Keratinocyte (primary cell): ENCODE measurements at regions not wholly inside any gene's neighbourhood (a gene's known extent, or its start where the extent isn't known, plus 50 kb on each side); places are given as distances from the start of the nearest gene placed in this dataset.

ENCODE experiments used
- DNase-seq: peaks from one replicate; pipeline ENCODE4 v3.0.0-alpha.2; 2011; ENCODE audit warnings: low read depth, missing footprints, low spot score
- FAIRE-seq: peaks from 2 replicates; lab custom pipeline; 2011; peaks lifted over from hg19 to GRCh38; lab: Jason Lieb, UNC
- H2AFZ ChIP-seq: 2 replicates; pipeline ENCODE4 v1.6.0; 2012; ENCODE audit warnings: low read length, control low read depth, inconsistent platforms; ENCODE audit not compliant: control insufficient read depth
- H3K27ac ChIP-seq: 2 replicates; pipeline ENCODE4 v1.5.1; 2011; ENCODE audit warnings: low read length; ENCODE audit not compliant: control insufficient read depth, insufficient read depth
- H3K27me3 ChIP-seq: 3 replicates; pipeline ENCODE4 v1.6.0; 2011; ENCODE audit warnings: low read length; ENCODE audit not compliant: control insufficient read depth, insufficient read depth; ENCODE audit errors: extremely low read depth
- H3K36me3 ChIP-seq, 2 experiments: 2 replicates in 1 of 2; 3 replicates in 1 of 2; pipeline ENCODE4 v1.5.1; 2011; ENCODE audit warnings: low read length in 2 of 2, mild to moderate bottlenecking in 1 of 2; ENCODE audit not compliant: control insufficient read depth in 2 of 2, insufficient read depth in 2 of 2; ENCODE audit errors: extremely low read depth in 1 of 2
- H3K4me1 ChIP-seq: 3 replicates; pipeline ENCODE4 v1.5.1; 2011; ENCODE audit warnings: low read length; ENCODE audit not compliant: control insufficient read depth, insufficient read depth; ENCODE audit errors: extremely low read depth
- H3K4me2 ChIP-seq: 3 replicates; pipeline ENCODE4 v1.6.0; 2011; ENCODE audit warnings: low read depth, low read length; ENCODE audit not compliant: control insufficient read depth, insufficient read depth; ENCODE audit errors: extremely low read depth
- H3K4me3 ChIP-seq, 3 experiments: fragments of 200-600 bp in 1 of 3; sonication (generic) in 1 of 3; 2 replicates in 2 of 3; 3 replicates in 1 of 3; pipeline ENCODE4 v1.5.1; 2011 to 2016; ENCODE audit warnings: low read length in 3 of 3, mild to moderate bottlenecking in 3 of 3, control low read depth in 2 of 3, inconsistent platforms in 1 of 3, low read depth in 1 of 3, mixed read lengths in 1 of 3, mixed run types in 1 of 3, moderate library complexity in 1 of 3; ENCODE audit not compliant: control insufficient read depth in 2 of 3, insufficient read depth in 2 of 3; ENCODE audit errors: extremely low read depth in 1 of 3
- H3K79me2 ChIP-seq: 2 replicates; pipeline ENCODE4 v1.6.0; 2012; ENCODE audit warnings: low read length; ENCODE audit not compliant: control insufficient read depth, insufficient read depth
- H3K9ac ChIP-seq: 3 replicates; pipeline ENCODE4 v1.6.0; 2011; ENCODE audit warnings: low read length; ENCODE audit not compliant: control insufficient read depth, insufficient read depth; ENCODE audit errors: extremely low read depth
- H3K9me1 ChIP-seq: 3 replicates; pipeline ENCODE4 v1.6.0; 2011; ENCODE audit warnings: low read length; ENCODE audit not compliant: control insufficient read depth, insufficient read depth; ENCODE audit errors: extremely low read depth
- H3K9me3 ChIP-seq: 2 replicates; pipeline ENCODE4 v1.5.1; 2012; ENCODE audit warnings: low read depth, low read length; ENCODE audit not compliant: control insufficient read depth
- H4K20me1 ChIP-seq: 3 replicates; pipeline ENCODE4 v1.6.0; 2011; ENCODE audit warnings: low read length; ENCODE audit not compliant: control insufficient read depth, insufficient read depth; ENCODE audit errors: extremely low read depth
- CTCF ChIP-seq, 3 experiments: IDR thresholded peaks in 1 of 3; conservative IDR thresholded peaks in 1 of 3; optimal IDR thresholded peaks in 1 of 3; 2 replicates in 2 of 3; 3 replicates in 1 of 3; pipeline versions ENCODE3 to v1.5.1; 2011; ENCODE audit warnings: low read length in 3 of 3, mild to moderate bottlenecking in 3 of 3, moderate library complexity in 2 of 3, control low read depth in 1 of 3, inconsistent platforms in 1 of 3; ENCODE audit not compliant: insufficient read depth in 2 of 3; ENCODE audit errors: extremely low read depth in 1 of 3
- EZH2 ChIP-seq: IDR thresholded peaks from one replicate; pipeline ENCODE4 v1.6.1; 2012; ENCODE audit warnings: inconsistent platforms, mild to moderate bottlenecking, low read length, moderate library complexity
- dilution Hi-C: fragments of 300-500 bp; cut with MboI; formaldehyde crosslinking; loops from one replicate; pipeline ENCODE4 v1.7.0; 2020; ENCODE audit warnings: low sequenced_read_pairs; ENCODE audit not compliant: extremely low pct_ligation_motif_present

GRCh38 chr20:48524582-48524981 is 303.2 kb downstream of the PREX1 start:
- H2AFZ ChIP-seq, result no peak overlapping the region
- no peak for FAIRE-seq
- no peaks in the 10 kb centered on the region for H3K79me2 ChIP-seq
- no peak overlapping the region for H3K4me3 ChIP-seq
- no peak overlapping the region for H3K27ac ChIP-seq
- H3K9me1 ChIP-seq, result no peaks in the 10 kb centered on the region
- H4K20me1 ChIP-seq, result no peaks in the 10 kb centered on the region
- no peaks in the 10 kb centered on the region for H3K9me3 ChIP-seq
- TF ChIP-seq CTCF (optimal IDR thresholded peaks at IDR 0.05 in 1 of 3, IDR thresholded peaks at IDR 0.05 in 1 of 3, conservative IDR thresholded peaks at IDR 0.05 in 1 of 3; ENCODE audit: extremely low read depth in 1 of 3, insufficient read depth in 2 of 3, low read length in 3 of 3), result no peak
- dilution Hi-C loops, result no loop called here
- DNase-seq, result no peak
- no peak overlapping the region for H3K4me2 ChIP-seq
- no peaks in the 10 kb centered on the region for H3K4me1 ChIP-seq
- no peaks in the 10 kb centered on the region for H3K27me3 ChIP-seq
- no peak overlapping the region for H3K9ac ChIP-seq
- no peaks in the 10 kb centered on the region for H3K36me3 ChIP-seq

GRCh38 chr20:48523191-48523995 is 304.4 kb downstream of the PREX1 start:
- Histone ChIP-seq H3K79me2 (no peaks in the 10 kb centered on the region), H3K4me1 (no peaks in the 10 kb centered on the region), H3K9ac (no peak overlapping the region), H3K9me3 (no peaks in the 10 kb centered on the region), H3K9me1 (no peaks in the 10 kb centered on the region), H3K36me3 (no peaks in the 10 kb centered on the region), H3K27me3 (no peaks in the 10 kb centered on the region), H3K4me2 (no peak overlapping the region), H2AFZ (no peak overlapping the region), H4K20me1 (no peaks in the 10 kb centered on the region), H3K27ac (no peak overlapping the region), H3K4me3 (no peak overlapping the region)
- dilution Hi-C loops, result no loop called here
- DNase-seq (no peak), FAIRE-seq (peak; percentile 55)
- no peak for TF ChIP-seq EZH2
- TF ChIP-seq CTCF (optimal IDR thresholded peaks at IDR 0.05 in 1 of 3, IDR thresholded peaks at IDR 0.05 in 1 of 3, conservative IDR thresholded peaks at IDR 0.05 in 1 of 3; ENCODE audit: extremely low read depth in 1 of 3, insufficient read depth in 2 of 3, low read length in 3 of 3), result no peak
